Hematopoietic multipotent progenitor cell treated with erythropoietin and hydrocortisone succinate and interleukin-3 and kit ligand, for 6 days (in vitro differentiated cells): ENCODE measurements at regions not wholly inside any gene's neighbourhood (a gene's known extent, or its start where the extent isn't known, plus 50 kb on each side); places are given as distances from the start of the nearest gene placed in this dataset.
A peak's percentile ranks its signal among the peaks of the same experiment; 100 is the strongest.

ENCODE experiments used
- DNase-seq: peaks from one replicate; pipeline ENCODE4 v3.0.0-alpha.2; 2015

GRCh38 chr1:111556325-111557037, 53.0 kb upstream of the ADORA3 start:
- peak; percentile 19 for DNase-seq

GRCh38 chr1:111559736-111560279, 56.4 kb upstream of the ADORA3 start:
- DNase-seq = no peak

GRCh38 chr1:111561328-111561727, 57.9 kb upstream of the ADORA3 start:
- no peak for DNase-seq

- DNase-seq = no peak
Measured at GRCh38 chr1:111563619-111564018, 56.0 kb upstream of the RAP1A start.

- DNase-seq = no peak
Measured at GRCh38 chr1:111565079-111565478, 54.5 kb upstream of the RAP1A start.

- no peak for DNase-seq
Measured at GRCh38 chr1:111565968-111566367, 53.6 kb upstream of the RAP1A start.

- DNase-seq = no peak
Measured at GRCh38 chr1:111568160-111568647, 51.4 kb upstream of the RAP1A start.
